ENCODE measurements at regions not wholly inside any gene's neighbourhood (a gene's known extent, or its start where the extent isn't known, plus 50 kb on each side); places are given as distances from the start of the nearest gene placed in this dataset.

DNA sequence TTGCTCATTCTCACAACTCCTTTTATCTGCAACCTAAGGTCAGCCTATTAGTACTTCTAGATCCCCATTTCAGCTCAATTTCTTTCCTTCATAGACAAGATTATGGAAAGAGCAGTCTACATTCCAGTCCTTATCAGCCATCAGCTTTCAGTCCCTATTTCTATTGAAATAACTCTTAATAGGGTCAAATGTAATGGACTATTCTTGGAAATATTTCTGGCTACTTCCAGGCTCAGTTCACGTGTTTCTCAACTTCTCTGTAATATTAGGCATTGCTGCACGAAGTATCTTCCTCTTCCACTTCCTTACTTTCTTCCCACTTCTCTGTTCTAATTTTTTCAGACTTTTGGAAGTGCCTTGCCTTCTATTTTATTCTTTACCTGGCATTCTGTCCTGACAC lies 232.9 kb upstream of the USP25 start:
- TF ChIP-seq, protein P1, sequence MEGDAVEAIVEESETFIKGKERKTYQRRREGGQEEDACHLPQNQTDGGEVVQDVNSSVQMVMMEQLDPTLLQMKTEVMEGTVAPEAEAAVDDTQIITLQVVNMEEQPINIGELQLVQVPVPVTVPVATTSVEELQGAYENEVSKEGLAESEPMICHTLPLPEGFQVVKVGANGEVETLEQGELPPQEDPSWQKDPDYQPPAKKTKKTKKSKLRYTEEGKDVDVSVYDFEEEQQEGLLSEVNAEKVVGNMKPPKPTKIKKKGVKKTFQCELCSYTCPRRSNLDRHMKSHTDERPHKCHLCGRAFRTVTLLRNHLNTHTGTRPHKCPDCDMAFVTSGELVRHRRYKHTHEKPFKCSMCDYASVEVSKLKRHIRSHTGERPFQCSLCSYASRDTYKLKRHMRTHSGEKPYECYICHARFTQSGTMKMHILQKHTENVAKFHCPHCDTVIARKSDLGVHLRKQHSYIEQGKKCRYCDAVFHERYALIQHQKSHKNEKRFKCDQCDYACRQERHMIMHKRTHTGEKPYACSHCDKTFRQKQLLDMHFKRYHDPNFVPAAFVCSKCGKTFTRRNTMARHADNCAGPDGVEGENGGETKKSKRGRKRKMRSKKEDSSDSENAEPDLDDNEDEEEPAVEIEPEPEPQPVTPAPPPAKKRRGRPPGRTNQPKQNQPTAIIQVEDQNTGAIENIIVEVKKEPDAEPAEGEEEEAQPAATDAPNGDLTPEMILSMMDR (conservative IDR thresholded peaks at IDR 0.05; ENCODE audit: low read depth in 2 of 2), result no peak
- TF ChIP-seq EZH2 (IDR thresholded peaks at IDR 0.05; ENCODE audit: low read depth, unreplicated experiment) (no peak), POLR2AphosphoS5 (IDR thresholded peaks at IDR 0.05; ENCODE audit: low read depth) (no peak), EZH2phosphoT487 (IDR thresholded peaks at IDR 0.05; ENCODE audit: unreplicated experiment) (no peak), JUNB (IDR thresholded peaks at IDR 0.05; ENCODE audit: unreplicated experiment) (no peak), CREB1 (CRISPR knock-in tag; IDR thresholded peaks at IDR 0.05; ENCODE audit: low read depth) (no peak)
- TF ChIP-seq, protein P2, sequence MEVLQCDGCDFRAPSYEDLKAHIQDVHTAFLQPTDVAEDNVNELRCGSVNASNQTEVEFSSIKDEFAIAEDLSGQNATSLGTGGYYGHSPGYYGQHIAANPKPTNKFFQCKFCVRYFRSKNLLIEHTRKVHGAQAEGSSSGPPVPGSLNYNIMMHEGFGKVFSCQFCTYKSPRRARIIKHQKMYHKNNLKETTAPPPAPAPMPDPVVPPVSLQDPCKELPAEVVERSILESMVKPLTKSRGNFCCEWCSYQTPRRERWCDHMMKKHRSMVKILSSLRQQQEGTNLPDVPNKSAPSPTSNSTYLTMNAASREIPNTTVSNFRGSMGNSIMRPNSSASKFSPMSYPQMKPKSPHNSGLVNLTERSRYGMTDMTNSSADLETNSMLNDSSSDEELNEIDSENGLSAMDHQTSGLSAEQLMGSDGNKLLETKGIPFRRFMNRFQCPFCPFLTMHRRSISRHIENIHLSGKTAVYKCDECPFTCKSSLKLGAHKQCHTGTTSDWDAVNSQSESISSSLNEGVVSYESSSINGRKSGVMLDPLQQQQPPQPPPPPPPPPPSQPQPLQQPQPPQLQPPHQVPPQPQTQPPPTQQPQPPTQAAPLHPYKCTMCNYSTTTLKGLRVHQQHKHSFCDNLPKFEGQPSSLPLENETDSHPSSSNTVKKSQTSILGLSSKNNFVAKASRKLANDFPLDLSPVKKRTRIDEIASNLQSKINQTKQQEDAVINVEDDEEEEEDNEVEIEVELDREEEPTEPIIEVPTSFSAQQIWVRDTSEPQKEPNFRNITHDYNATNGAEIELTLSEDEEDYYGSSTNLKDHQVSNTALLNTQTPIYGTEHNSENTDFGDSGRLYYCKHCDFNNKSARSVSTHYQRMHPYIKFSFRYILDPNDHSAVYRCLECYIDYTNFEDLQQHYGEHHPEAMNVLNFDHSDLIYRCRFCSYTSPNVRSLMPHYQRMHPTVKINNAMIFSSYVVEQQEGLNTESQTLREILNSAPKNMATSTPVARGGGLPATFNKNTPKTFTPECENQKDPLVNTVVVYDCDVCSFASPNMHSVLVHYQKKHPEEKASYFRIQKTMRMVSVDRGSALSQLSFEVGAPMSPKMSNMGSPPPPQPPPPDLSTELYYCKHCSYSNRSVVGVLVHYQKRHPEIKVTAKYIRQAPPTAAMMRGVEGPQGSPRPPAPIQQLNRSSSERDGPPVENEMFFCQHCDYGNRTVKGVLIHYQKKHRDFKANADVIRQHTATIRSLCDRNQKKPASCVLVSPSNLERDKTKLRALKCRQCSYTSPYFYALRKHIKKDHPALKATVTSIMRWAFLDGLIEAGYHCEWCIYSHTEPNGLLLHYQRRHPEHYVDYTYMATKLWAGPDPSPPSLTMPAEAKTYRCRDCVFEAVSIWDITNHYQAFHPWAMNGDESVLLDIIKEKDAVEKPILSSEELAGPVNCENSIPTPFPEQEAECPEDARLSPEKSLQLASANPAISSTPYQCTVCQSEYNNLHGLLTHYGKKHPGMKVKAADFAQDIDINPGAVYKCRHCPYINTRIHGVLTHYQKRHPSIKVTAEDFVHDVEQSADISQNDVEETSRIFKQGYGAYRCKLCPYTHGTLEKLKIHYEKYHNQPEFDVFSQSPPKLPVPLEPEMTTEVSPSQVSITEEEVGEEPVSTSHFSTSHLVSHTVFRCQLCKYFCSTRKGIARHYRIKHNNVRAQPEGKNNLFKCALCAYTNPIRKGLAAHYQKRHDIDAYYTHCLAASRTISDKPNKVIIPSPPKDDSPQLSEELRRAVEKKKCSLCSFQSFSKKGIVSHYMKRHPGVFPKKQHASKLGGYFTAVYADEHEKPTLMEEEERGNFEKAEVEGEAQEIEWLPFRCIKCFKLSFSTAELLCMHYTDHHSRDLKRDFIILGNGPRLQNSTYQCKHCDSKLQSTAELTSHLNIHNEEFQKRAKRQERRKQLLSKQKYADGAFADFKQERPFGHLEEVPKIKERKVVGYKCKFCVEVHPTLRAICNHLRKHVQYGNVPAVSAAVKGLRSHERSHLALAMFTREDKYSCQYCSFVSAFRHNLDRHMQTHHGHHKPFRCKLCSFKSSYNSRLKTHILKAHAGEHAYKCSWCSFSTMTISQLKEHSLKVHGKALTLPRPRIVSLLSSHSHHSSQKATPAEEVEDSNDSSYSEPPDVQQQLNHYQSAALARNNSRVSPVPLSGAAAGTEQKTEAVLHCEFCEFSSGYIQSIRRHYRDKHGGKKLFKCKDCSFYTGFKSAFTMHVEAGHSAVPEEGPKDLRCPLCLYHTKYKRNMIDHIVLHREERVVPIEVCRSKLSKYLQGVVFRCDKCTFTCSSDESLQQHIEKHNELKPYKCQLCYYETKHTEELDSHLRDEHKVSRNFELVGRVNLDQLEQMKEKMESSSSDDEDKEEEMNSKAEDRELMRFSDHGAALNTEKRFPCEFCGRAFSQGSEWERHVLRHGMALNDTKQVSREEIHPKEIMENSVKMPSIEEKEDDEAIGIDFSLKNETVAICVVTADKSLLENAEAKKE (CRISPR knock-in tag; IDR thresholded peaks at IDR 0.05), result no peak
- TF ChIP-seq, protein P3, sequence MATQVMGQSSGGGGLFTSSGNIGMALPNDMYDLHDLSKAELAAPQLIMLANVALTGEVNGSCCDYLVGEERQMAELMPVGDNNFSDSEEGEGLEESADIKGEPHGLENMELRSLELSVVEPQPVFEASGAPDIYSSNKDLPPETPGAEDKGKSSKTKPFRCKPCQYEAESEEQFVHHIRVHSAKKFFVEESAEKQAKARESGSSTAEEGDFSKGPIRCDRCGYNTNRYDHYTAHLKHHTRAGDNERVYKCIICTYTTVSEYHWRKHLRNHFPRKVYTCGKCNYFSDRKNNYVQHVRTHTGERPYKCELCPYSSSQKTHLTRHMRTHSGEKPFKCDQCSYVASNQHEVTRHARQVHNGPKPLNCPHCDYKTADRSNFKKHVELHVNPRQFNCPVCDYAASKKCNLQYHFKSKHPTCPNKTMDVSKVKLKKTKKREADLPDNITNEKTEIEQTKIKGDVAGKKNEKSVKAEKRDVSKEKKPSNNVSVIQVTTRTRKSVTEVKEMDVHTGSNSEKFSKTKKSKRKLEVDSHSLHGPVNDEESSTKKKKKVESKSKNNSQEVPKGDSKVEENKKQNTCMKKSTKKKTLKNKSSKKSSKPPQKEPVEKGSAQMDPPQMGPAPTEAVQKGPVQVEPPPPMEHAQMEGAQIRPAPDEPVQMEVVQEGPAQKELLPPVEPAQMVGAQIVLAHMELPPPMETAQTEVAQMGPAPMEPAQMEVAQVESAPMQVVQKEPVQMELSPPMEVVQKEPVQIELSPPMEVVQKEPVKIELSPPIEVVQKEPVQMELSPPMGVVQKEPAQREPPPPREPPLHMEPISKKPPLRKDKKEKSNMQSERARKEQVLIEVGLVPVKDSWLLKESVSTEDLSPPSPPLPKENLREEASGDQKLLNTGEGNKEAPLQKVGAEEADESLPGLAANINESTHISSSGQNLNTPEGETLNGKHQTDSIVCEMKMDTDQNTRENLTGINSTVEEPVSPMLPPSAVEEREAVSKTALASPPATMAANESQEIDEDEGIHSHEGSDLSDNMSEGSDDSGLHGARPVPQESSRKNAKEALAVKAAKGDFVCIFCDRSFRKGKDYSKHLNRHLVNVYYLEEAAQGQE (IDR thresholded peaks at IDR 0.05; ENCODE audit: unreplicated experiment), result no peak
- TF ChIP-seq, protein P4, sequence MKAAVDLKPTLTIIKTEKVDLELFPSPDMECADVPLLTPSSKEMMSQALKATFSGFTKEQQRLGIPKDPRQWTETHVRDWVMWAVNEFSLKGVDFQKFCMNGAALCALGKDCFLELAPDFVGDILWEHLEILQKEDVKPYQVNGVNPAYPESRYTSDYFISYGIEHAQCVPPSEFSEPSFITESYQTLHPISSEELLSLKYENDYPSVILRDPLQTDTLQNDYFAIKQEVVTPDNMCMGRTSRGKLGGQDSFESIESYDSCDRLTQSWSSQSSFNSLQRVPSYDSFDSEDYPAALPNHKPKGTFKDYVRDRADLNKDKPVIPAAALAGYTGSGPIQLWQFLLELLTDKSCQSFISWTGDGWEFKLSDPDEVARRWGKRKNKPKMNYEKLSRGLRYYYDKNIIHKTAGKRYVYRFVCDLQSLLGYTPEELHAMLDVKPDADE (IDR thresholded peaks at IDR 0.05), result no peak

All from GM23338 (cell line).